IMR-90 (cell line): ENCODE measurements at regions not wholly inside any gene's neighbourhood (a gene's known extent, or its start where the extent isn't known, plus 50 kb on each side); places are given as distances from the start of the nearest gene placed in this dataset.

Experiments used
- ATAC-seq: fragments of 200-7000 bp; cut with Tn5 transposase; 2 replicates; pipeline ENCODE4 v1.9.1; 2020; ENCODE audit warnings: low read depth, mild to moderate bottlenecking, moderate library complexity
- BruUV-seq: library from RNA; stranded (reverse); fragments of 400-500 nt; replicated peaks from 2 replicates; lab custom pipeline; 2021; lab: Mats Ljungman, UMichigan
- CTCF ChIA-PET: fragments of 300-600 bp; formaldehyde crosslinking; extraction: SDS; loops from one replicate; lab custom pipeline; 2021; ENCODE audit warnings: antibody characterized with exemption; lab: Yijun Ruan, JAX
- POLR2A ChIA-PET: fragments of 300-600 bp; sonication (Branson Sonifier 250); formaldehyde crosslinking; loops from one replicate; lab custom pipeline; 2022; ENCODE audit warnings: antibody characterized with exemption; ENCODE audit not compliant: unreplicated experiment; lab: Charles Lee
- DNase-seq: peaks from one replicate; pipeline ENCODE4 v3.0.0; 2013
- H2AFZ ChIP-seq: replicated peaks from 2 replicates; pipeline ENCODE3; 2013; ENCODE audit warnings: low read length, mild to moderate bottlenecking; ENCODE audit not compliant: poor library complexity
- H2AK5ac ChIP-seq: 2 replicates; pipeline ENCODE4 v1.6.1; 2013; ENCODE audit warnings: low read depth, low read length, inconsistent platforms
- H2AK9ac ChIP-seq: replicated peaks from 2 replicates; pipeline ENCODE3; 2013; ENCODE audit warnings: mild to moderate bottlenecking, low read depth, low read length, moderate library complexity; ENCODE audit not compliant: poor library complexity
- H2BK120ac ChIP-seq: 2 replicates; pipeline ENCODE4 v1.6.1; 2013; ENCODE audit warnings: low read depth, low read length, inconsistent platforms
- H2BK15ac ChIP-seq: 3 replicates; pipeline ENCODE4 v1.6.1; 2013; ENCODE audit warnings: low read depth, low read length, inconsistent platforms
- H2BK20ac ChIP-seq: 2 replicates; pipeline ENCODE4 v1.6.1; 2013; ENCODE audit warnings: low read depth, mild to moderate bottlenecking, inconsistent platforms, low read length, moderate library complexity
- H2BK5ac ChIP-seq: 2 replicates; pipeline ENCODE4 v1.6.1; 2013; ENCODE audit warnings: mild to moderate bottlenecking, low read depth, low read length, inconsistent platforms; ENCODE audit not compliant: poor library complexity, severe bottlenecking
- H3K14ac ChIP-seq: replicated peaks from 2 replicates; pipeline ENCODE4 v1.6.1; 2013; ENCODE audit warnings: low read depth, low read length, inconsistent platforms
- H3K18ac ChIP-seq: 2 replicates; pipeline ENCODE4 v1.6.1; 2013; ENCODE audit warnings: low read depth, low read length, control low read depth
- H3K23ac ChIP-seq: 2 replicates; pipeline ENCODE4 v1.6.1; 2013; ENCODE audit warnings: low read depth, low read length, inconsistent platforms
- H3K27ac ChIP-seq: 2 replicates; pipeline ENCODE4 v1.5.1; 2013; ENCODE audit warnings: mild to moderate bottlenecking, control low read depth, low read length; ENCODE audit not compliant: insufficient read depth
- H3K27me3 ChIP-seq: 2 replicates; pipeline ENCODE4 v1.6.1; 2013; ENCODE audit warnings: low read length; ENCODE audit not compliant: control insufficient read depth, insufficient read depth
- H3K36me3 ChIP-seq: 2 replicates; pipeline ENCODE4 v1.6.1; 2013; ENCODE audit warnings: low read length, mixed read lengths; ENCODE audit not compliant: control insufficient read depth, insufficient read depth
- H3K4ac ChIP-seq: 2 replicates; pipeline ENCODE4 v1.6.1; 2013; ENCODE audit warnings: low read depth, low read length, inconsistent platforms
- H3K4me1 ChIP-seq: 2 replicates; pipeline ENCODE4 v1.6.1; 2013; ENCODE audit warnings: low read length, mixed read lengths; ENCODE audit not compliant: control insufficient read depth, insufficient read depth
- H3K4me2 ChIP-seq: 2 replicates; pipeline ENCODE4 v1.6.1; 2013; ENCODE audit warnings: low read depth, mild to moderate bottlenecking, control low read depth, low read length, moderate library complexity
- H3K4me3 ChIP-seq: 2 replicates; pipeline ENCODE4 v1.5.1; 2013; ENCODE audit warnings: low read depth, mild to moderate bottlenecking, control low read depth, low read length, moderate library complexity; ENCODE audit not compliant: insufficient read depth
- H3K56ac ChIP-seq: 2 replicates; pipeline ENCODE4 v1.6.1; 2013; ENCODE audit warnings: low read length, inconsistent platforms; ENCODE audit not compliant: insufficient read depth; ENCODE audit errors: extremely low read depth
- H3K79me1 ChIP-seq, 2 experiments: 2 replicates each; pipeline ENCODE4 v1.6.1; 2013; ENCODE audit warnings: low read length in 2 of 2, inconsistent platforms in 1 of 2, low read depth in 1 of 2
- H3K9ac ChIP-seq: 2 replicates; pipeline ENCODE4 v1.6.1; 2013; ENCODE audit warnings: low read depth, low read length, control low read depth
- H3K9me1 ChIP-seq: 2 replicates; pipeline ENCODE4 v1.6.1; 2013; ENCODE audit warnings: low read length, inconsistent platforms; ENCODE audit not compliant: insufficient read depth
- H3K9me3 ChIP-seq: 2 replicates; pipeline ENCODE4 v1.6.1; 2013; ENCODE audit warnings: low read length; ENCODE audit not compliant: control insufficient read depth, insufficient read depth
- H4K20me1 ChIP-seq: 2 replicates; pipeline ENCODE4 v1.6.1; 2013; ENCODE audit warnings: low read length, inconsistent platforms; ENCODE audit not compliant: insufficient read depth
- H4K5ac ChIP-seq: 2 replicates; pipeline ENCODE4 v1.6.1; 2013; ENCODE audit warnings: mild to moderate bottlenecking, low read depth, low read length, control low read depth
- H4K8ac ChIP-seq, 2 experiments: 2 replicates each; pipeline ENCODE4 v1.6.1; 2013; ENCODE audit warnings: low read depth in 2 of 2, low read length in 2 of 2, control low read depth in 1 of 2, inconsistent platforms in 1 of 2
- H4K91ac ChIP-seq: 2 replicates; pipeline ENCODE4 v1.6.1; 2013; ENCODE audit warnings: low read depth, low read length, inconsistent platforms; ENCODE audit not compliant: insufficient read depth
- BHLHE40 ChIP-seq: fragments of 150-350 bp; IDR thresholded peaks from 2 replicates; pipeline ENCODE4 v1.6.1; 2016; ENCODE audit warnings: mild to moderate bottlenecking, low read depth, low read length
- MAZ ChIP-seq: IDR thresholded peaks from 2 replicates; pipeline ENCODE4 v1.6.1; 2012; ENCODE audit warnings: low read depth, mild to moderate bottlenecking, low read length, improper control_type of control experiment, moderate library complexity, borderline replicate concordance
- POLR2A ChIP-seq: IDR thresholded peaks from 2 replicates; pipeline ENCODE4 v1.6.1; 2012; ENCODE audit warnings: mild to moderate bottlenecking, low read depth, low read length
- RAD21 ChIP-seq: IDR thresholded peaks from 2 replicates; pipeline ENCODE4 v1.6.1; 2012; ENCODE audit warnings: low read length, improper control_type of control experiment
- RCOR1 ChIP-seq: IDR thresholded peaks from 2 replicates; pipeline ENCODE4 v1.6.1; 2012; ENCODE audit warnings: mild to moderate bottlenecking, low read length, improper control_type of control experiment; ENCODE audit not compliant: insufficient replicate concordance
- RFX5 ChIP-seq: IDR thresholded peaks from 2 replicates; pipeline ENCODE4 v1.8.0; 2012; ENCODE audit warnings: low read depth, mild to moderate bottlenecking, low read length, moderate library complexity
- SMC3 ChIP-seq: fragments of 150-350 bp; IDR thresholded peaks from 2 replicates; pipeline ENCODE4 v1.6.1; 2016; ENCODE audit warnings: low read depth, mild to moderate bottlenecking, antibody characterized with exemption, low read length, moderate library complexity
- USF2 ChIP-seq: fragments of 150-350 bp; IDR thresholded peaks from 2 replicates; pipeline ENCODE4 v1.6.1; 2017; ENCODE audit warnings: mild to moderate bottlenecking, antibody characterized with exemption, low read length, low read depth
- WGBS, 2 experiments: methylation state at CpG; one replicate each; pipeline versions ENCODE4 v1.1.5 to v1.1.7; 2013; ENCODE audit warnings: missing lambda C conversion rate in 2 of 2; ENCODE audit not compliant: insufficient read length in 1 of 2; ENCODE audit errors: extremely low coverage in 2 of 2; 5-methylcytosine and 5-hydroxymethylcytosine counted together
- dilution Hi-C: fragments of 300-500 bp; cut with HindIII; formaldehyde crosslinking; loops from one replicate; pipeline ENCODE4 v1.14.3; 2018; ENCODE audit warnings: low sequenced_read_pairs; ENCODE audit not compliant: unreplicated experiment
- in situ Hi-C: fragments of 300-500 bp; cut with MboI; formaldehyde crosslinking; loops from 3 replicates; pipeline ENCODE4 v1.14.3; 2019; ENCODE audit warnings: low sequenced_read_pairs, inconsistent platforms, mixed read lengths
- intact Hi-C: fragments of 100-400 bp; cut with micrococcal nuclease; formaldehyde crosslinking; loops from 2 replicates; pipeline ENCODE4 v1.10.0; 2022
- TF ChIP-seq, protein P1 (sequence below): fragments of 150-350 bp; IDR thresholded peaks from 2 replicates; pipeline ENCODE4 v1.6.1; 2016; ENCODE audit warnings: low read depth, mild to moderate bottlenecking, low read length, moderate library complexity, borderline replicate concordance

GRCh38 chr3:28022916-28023315 lies 218.5 kb upstream of the CMC1 start:
- dilution Hi-C loops = no loop called here
- Histone ChIP-seq H3K27me3 (no peaks in the 10 kb centered on the region), H2BK5ac (no peak overlapping the region), H2AFZ (no peak overlapping the region), H3K14ac (no peak overlapping the region), H2AK9ac (no peak overlapping the region), H2BK15ac (no peak overlapping the region), H3K36me3 (no peaks in the 10 kb centered on the region), H2BK120ac (no peak overlapping the region), H2AK5ac (no peak overlapping the region), H3K23ac (no peak overlapping the region), H3K27ac (no peak overlapping the region), H3K4me3 (no peak overlapping the region), H3K79me1 (no peaks in the 10 kb centered on the region), H4K5ac (no peak overlapping the region), H3K4me1 (no peaks in the 10 kb centered on the region), H3K4ac (no peak overlapping the region), H4K20me1 (no peaks in the 10 kb centered on the region), H4K91ac (no peak overlapping the region), H3K18ac (no peak overlapping the region), H2BK20ac (no peak overlapping the region), H3K56ac (no peak overlapping the region), H3K9me3 (no peaks in the 10 kb centered on the region; the same call in 1 of the 2 replicates), H3K9ac (no peak overlapping the region), H4K8ac (no peak overlapping the region), H3K9me1 (no peaks in the 10 kb centered on the region), H3K4me2 (no peak overlapping the region)
- no TSS peak for BruUV-seq
- intact Hi-C loops = no loop called here
- TF ChIP-seq USF2 (no peak), RCOR1 (no peak), RAD21 (no peak), POLR2A (no peak), BHLHE40 (no peak), MAZ (no peak), RFX5 (no peak), SMC3 (no peak)
- TF ChIP-seq, protein P1, sequence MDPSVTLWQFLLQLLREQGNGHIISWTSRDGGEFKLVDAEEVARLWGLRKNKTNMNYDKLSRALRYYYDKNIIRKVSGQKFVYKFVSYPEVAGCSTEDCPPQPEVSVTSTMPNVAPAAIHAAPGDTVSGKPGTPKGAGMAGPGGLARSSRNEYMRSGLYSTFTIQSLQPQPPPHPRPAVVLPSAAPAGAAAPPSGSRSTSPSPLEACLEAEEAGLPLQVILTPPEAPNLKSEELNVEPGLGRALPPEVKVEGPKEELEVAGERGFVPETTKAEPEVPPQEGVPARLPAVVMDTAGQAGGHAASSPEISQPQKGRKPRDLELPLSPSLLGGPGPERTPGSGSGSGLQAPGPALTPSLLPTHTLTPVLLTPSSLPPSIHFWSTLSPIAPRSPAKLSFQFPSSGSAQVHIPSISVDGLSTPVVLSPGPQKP = no peak
- ATAC-seq (no peak), DNase-seq (no peak)
- in situ Hi-C loops = no loop called here
- ChIA-PET CTCF (no interaction called here), POLR2A (no interaction called here)
- WGBS, 2 experiments = no CpG with 5 or more reads among the region's 3 CpGs
